ENCODE measurements at regions not wholly inside any gene's neighbourhood (a gene's known extent, or its start where the extent isn't known, plus 50 kb on each side); places are given as distances from the start of the nearest gene placed in this dataset.

- intact Hi-C loops (cut with DNase I) = no loop called here
- WGBS, 2 donors = 50 to 67% methylated on average over 16 of the region's 16 CpGs
Measured at GRCh38 chr2:842151-842803, 108.4 kb upstream of the SNTG2 start.

GRCh38 chr2:841036-841435 is 109.6 kb upstream of the SNTG2 start:
- no peak overlapping the region for H3K4me3 ChIP-seq
- H3K9me3 ChIP-seq = no peaks in the 10 kb centered on the region
- H3K4me1 ChIP-seq = no peaks in the 10 kb centered on the region
- 84 to 92% methylated on average over 5 of the region's 5 CpGs for WGBS, 2 donors
- no peak for TF ChIP-seq POLR2A (IDR thresholded peaks at IDR 0.05)
- no peak for TF ChIP-seq EP300 (IDR thresholded peaks at IDR 0.05)
- TF ChIP-seq POLR2AphosphoS5 (IDR thresholded peaks at IDR 0.05) = no peak
- TF ChIP-seq CTCF (IDR thresholded peaks at IDR 0.05) = no peak
- H3K36me3 ChIP-seq = no peaks in the 10 kb centered on the region
- no peak overlapping the region for H3K27ac ChIP-seq
- peaks cover 0 to 3% (median 0%) of the 10 kb centered on the region in 3 donors for H3K27me3 ChIP-seq
- DNase-seq = no peak
- intact Hi-C loops (cut with DNase I) = no loop called here

More at GRCh38 chr2:842151-842803, 108.4 kb upstream of the SNTG2 start:
- Histone ChIP-seq H3K36me3 (no peaks in the 10 kb centered on the region), H3K4me3 (no peak overlapping the region), H3K4me1 (no peaks in the 10 kb centered on the region), H3K27ac (no peak overlapping the region), H3K9me3 (no peaks in the 10 kb centered on the region), H3K27me3 (peaks cover 0 to 3% (median 0%) of the 10 kb centered on the region in 3 donors)
- DNase-seq = no peak
- no peak for TF ChIP-seq POLR2A (IDR thresholded peaks at IDR 0.05)
- no peak for TF ChIP-seq CTCF (IDR thresholded peaks at IDR 0.05)
- no peak for TF ChIP-seq POLR2AphosphoS5 (IDR thresholded peaks at IDR 0.05)

- Histone ChIP-seq H3K4me1 (peaks cover 0 to 12% (median 8%) of the 10 kb centered on the region in 4 donors), H3K36me3 (no peaks in the 10 kb centered on the region), H3K9me3 (no peaks in the 10 kb centered on the region), H3K27me3 (no peaks in the 10 kb centered on the region), H3K4me3 (no peak overlapping the region), H3K27ac (no peak overlapping the region)
- no peak for DNase-seq
- intact Hi-C loops (cut with DNase I) = no loop called here
- TF ChIP-seq CTCF (IDR thresholded peaks at IDR 0.05) (no peak), POLR2A (IDR thresholded peaks at IDR 0.05) (no peak), EP300 (IDR thresholded peaks at IDR 0.05) (no peak), POLR2AphosphoS5 (IDR thresholded peaks at IDR 0.05) (no peak)
- 83 to 84% methylated on average over 10 of the region's 10 CpGs for WGBS, 2 donors
Measured at GRCh38 chr2:834233-834632, 116.4 kb upstream of the SNTG2 start.

GRCh38 chr2:833180-833579 is 117.5 kb upstream of the SNTG2 start:
- intact Hi-C loops (cut with DNase I) = no loop called here
- Histone ChIP-seq H3K4me1 (peaks cover 0 to 12% (median 8%) of the 10 kb centered on the region in 4 donors), H3K27me3 (no peaks in the 10 kb centered on the region), H3K4me3 (no peak overlapping the region), H3K9me3 (no peaks in the 10 kb centered on the region), H3K27ac (no peak overlapping the region), H3K36me3 (no peaks in the 10 kb centered on the region)
- WGBS, 2 donors = 61 to 70% methylated on average over 5 of the region's 5 CpGs
- DNase-seq = no peak
- no peak for TF ChIP-seq EP300 (IDR thresholded peaks at IDR 0.05)
- no peak for TF ChIP-seq POLR2AphosphoS5 (IDR thresholded peaks at IDR 0.05)
- no peak for TF ChIP-seq POLR2A (IDR thresholded peaks at IDR 0.05)
- no peak for TF ChIP-seq CTCF (IDR thresholded peaks at IDR 0.05)

GRCh38 chr2:832635-833034 is 118.0 kb upstream of the SNTG2 start:
- Histone ChIP-seq H3K4me3 (no peak overlapping the region), H3K27ac (no peak overlapping the region), H3K4me1 (peaks cover 0 to 12% (median 8%) of the 10 kb centered on the region in 4 donors), H3K36me3 (no peaks in the 10 kb centered on the region), H3K9me3 (no peaks in the 10 kb centered on the region), H3K27me3 (no peaks in the 10 kb centered on the region)
- intact Hi-C loops (cut with DNase I) = no loop called here
- no peak for DNase-seq
- TF ChIP-seq EP300 (IDR thresholded peaks at IDR 0.05) = no peak
- TF ChIP-seq POLR2AphosphoS5 (IDR thresholded peaks at IDR 0.05) = no peak
- no peak for TF ChIP-seq POLR2A (IDR thresholded peaks at IDR 0.05)
- TF ChIP-seq CTCF (IDR thresholded peaks at IDR 0.05) = no peak
- WGBS, 2 donors = 55 to 86% methylated on average over 2 of the region's 2 CpGs
